ENCODE measurements at regions not wholly inside any gene's neighbourhood (a gene's known extent, or its start where the extent isn't known, plus 50 kb on each side); places are given as distances from the start of the nearest gene placed in this dataset.
A peak's percentile ranks its signal among the peaks of the same experiment; 100 is the strongest.
"Not testable (repeated sequence)": the region's sequence is repeated elsewhere in the genome, so short reads cannot be mapped to it uniquely, and the experiment has no call there.

- H3K9me3 ChIP-seq (ENCODE audit: control insufficient read depth, low read length); H3K27ac ChIP-seq (ENCODE audit: low read length); intact Hi-C loops (cut with DNase I); ATAC-seq; DNase-seq; H3K27me3 ChIP-seq (ENCODE audit: control insufficient read depth, insufficient read depth); H3K4me3 ChIP-seq (ENCODE audit: low read length); H3K4me1 ChIP-seq (ENCODE audit: control insufficient read depth, insufficient read depth, low read length): not testable (repeated sequence)
- WGBS: 79% methylated on average over 2 of the region's 2 CpGs
Measured at GRCh38 chr12:9474197-9474596, 133.5 kb downstream of the KLRB1 start.

GRCh38 chr12:9473638-9474037 lies 134.1 kb downstream of the KLRB1 start:
- DNase-seq; H3K9me3 ChIP-seq (ENCODE audit: control insufficient read depth, low read length); H3K4me1 ChIP-seq (ENCODE audit: control insufficient read depth, insufficient read depth, low read length); intact Hi-C loops (cut with DNase I); H3K27ac ChIP-seq (ENCODE audit: low read length); H3K4me3 ChIP-seq (ENCODE audit: low read length); ATAC-seq; H3K27me3 ChIP-seq (ENCODE audit: control insufficient read depth, insufficient read depth): not testable (repeated sequence)
- WGBS: 91% methylated on average over 1 of the region's 1 CpG

- H3K27ac ChIP-seq (ENCODE audit: low read length); H3K4me3 ChIP-seq (ENCODE audit: low read length); DNase-seq; H3K4me1 ChIP-seq (ENCODE audit: control insufficient read depth, insufficient read depth, low read length); ATAC-seq; H3K27me3 ChIP-seq (ENCODE audit: control insufficient read depth, insufficient read depth); intact Hi-C loops (cut with DNase I); H3K9me3 ChIP-seq (ENCODE audit: control insufficient read depth, low read length): not testable (repeated sequence)
- 98% methylated on average over 8 of the region's 8 CpGs for WGBS
Measured at GRCh38 chr12:9471501-9471900, 136.2 kb downstream of the KLRB1 start.

GRCh38 chr12:9470367-9470766 lies 137.3 kb downstream of the KLRB1 start:
- H3K4me3 ChIP-seq (ENCODE audit: low read length); H3K27ac ChIP-seq (ENCODE audit: low read length); H3K4me1 ChIP-seq (ENCODE audit: control insufficient read depth, insufficient read depth, low read length); H3K27me3 ChIP-seq (ENCODE audit: control insufficient read depth, insufficient read depth); H3K9me3 ChIP-seq (ENCODE audit: control insufficient read depth, low read length); DNase-seq; intact Hi-C loops (cut with DNase I); ATAC-seq: not testable (repeated sequence)
- 88% methylated on average over 1 of the region's 1 CpG for WGBS

GRCh38 chr12:9469956-9470355 lies 137.8 kb downstream of the KLRB1 start:
- not testable (repeated sequence) for H3K9me3 ChIP-seq (ENCODE audit: control insufficient read depth, low read length); DNase-seq; H3K4me1 ChIP-seq (ENCODE audit: control insufficient read depth, insufficient read depth, low read length); ATAC-seq; H3K4me3 ChIP-seq (ENCODE audit: low read length); H3K27me3 ChIP-seq (ENCODE audit: control insufficient read depth, insufficient read depth); H3K27ac ChIP-seq (ENCODE audit: low read length)
- intact Hi-C loops (cut with DNase I): loop anchor here in 2 of 4 donors (5.0 to 10.0 kb wide), 2 partner anchors 135 to 138 kb away; no protein-coding TSS in a partner anchor
- WGBS: 56% methylated on average over 1 of the region's 1 CpG

GRCh38 chr12:9469463-9469862 lies 138.3 kb downstream of the KLRB1 start:
- H3K9me3 ChIP-seq (ENCODE audit: control insufficient read depth, low read length); DNase-seq; H3K27me3 ChIP-seq (ENCODE audit: control insufficient read depth, insufficient read depth); H3K27ac ChIP-seq (ENCODE audit: low read length); H3K4me1 ChIP-seq (ENCODE audit: control insufficient read depth, insufficient read depth, low read length); H3K4me3 ChIP-seq (ENCODE audit: low read length); ATAC-seq: not testable (repeated sequence)
- intact Hi-C loops (cut with DNase I): loop anchor here in 2 of 4 donors (5.0 to 10.0 kb wide), 2 partner anchors 135 to 137 kb away; no protein-coding TSS in a partner anchor
- 86% methylated on average over 2 of the region's 2 CpGs for WGBS

- intact Hi-C loops (cut with DNase I): loop anchor here in 2 of 4 donors (5.0 to 10.0 kb wide), 2 partner anchors 134 to 137 kb away; no protein-coding TSS in a partner anchor
- ATAC-seq: peak in 1 of 2 donors; percentile 60
- H3K27me3 ChIP-seq (ENCODE audit: control insufficient read depth, insufficient read depth): not testable (repeated sequence)
Measured at GRCh38 chr12:9468998-9469397, 138.7 kb downstream of the KLRB1 start.

GRCh38 chr12:9468144-9468543 lies 139.6 kb downstream of the KLRB1 start:
- not testable (repeated sequence) for ATAC-seq; DNase-seq; H3K27ac ChIP-seq (ENCODE audit: low read length); H3K27me3 ChIP-seq (ENCODE audit: control insufficient read depth, insufficient read depth); H3K4me1 ChIP-seq (ENCODE audit: control insufficient read depth, insufficient read depth, low read length); H3K4me3 ChIP-seq (ENCODE audit: low read length); H3K9me3 ChIP-seq (ENCODE audit: control insufficient read depth, low read length)
- WGBS: 89% methylated on average over 1 of the region's 1 CpG
- intact Hi-C loops (cut with DNase I): loop anchor here in 2 of 4 donors (5.0 to 10.0 kb wide), 2 partner anchors 133 to 136 kb away; no protein-coding TSS in a partner anchor

More at GRCh38 chr12:9468998-9469397, 138.7 kb downstream of the KLRB1 start:
- H3K4me3 ChIP-seq (ENCODE audit: low read length); H3K9me3 ChIP-seq (ENCODE audit: control insufficient read depth, low read length); H3K4me1 ChIP-seq (ENCODE audit: control insufficient read depth, insufficient read depth, low read length); H3K27ac ChIP-seq (ENCODE audit: low read length): not testable (repeated sequence)
- peak; percentile 57 to 78 (median 73) for DNase-seq
- WGBS: 32% methylated on average over 6 of the region's 6 CpGs

- Histone ChIP-seq H3K27me3 (ENCODE audit: control insufficient read depth, insufficient read depth) (no peaks in the 10 kb centered on the region), H3K4me3 (ENCODE audit: low read length) (no peak overlapping the region), H3K4me1 (ENCODE audit: control insufficient read depth, insufficient read depth, low read length) (no peaks in the 10 kb centered on the region), H3K9me3 (ENCODE audit: control insufficient read depth, low read length) (no peaks in the 10 kb centered on the region), H3K27ac (ENCODE audit: low read length) (no peak overlapping the region)
- DNase-seq (no peak), ATAC-seq (no peak)
- WGBS: 79% methylated on average over 4 of the region's 4 CpGs
- intact Hi-C loops (cut with DNase I): loop anchor here in 1 of 4 donors (10.0 kb wide), 1 partner anchor 130 kb away; no protein-coding TSS in a partner anchor
Measured at GRCh38 chr12:9464408-9464807, 143.3 kb downstream of the KLRB1 start.

GRCh38 chr12:9455516-9455915 lies 152.2 kb downstream of the KLRB1 start:
- DNase-seq (peak in 2 of 3 donors; percentile 14 to 49), ATAC-seq (peak in 1 of 2 donors; percentile 36)
- H3K4me1 ChIP-seq (ENCODE audit: control insufficient read depth, insufficient read depth, low read length); intact Hi-C loops (cut with DNase I); H3K4me3 ChIP-seq (ENCODE audit: low read length); H3K27ac ChIP-seq (ENCODE audit: low read length); H3K9me3 ChIP-seq (ENCODE audit: control insufficient read depth, low read length); H3K27me3 ChIP-seq (ENCODE audit: control insufficient read depth, insufficient read depth): not testable (repeated sequence)
- 30% methylated on average over 4 of the region's 4 CpGs for WGBS

- H3K27ac ChIP-seq (ENCODE audit: low read length); H3K27me3 ChIP-seq (ENCODE audit: control insufficient read depth, insufficient read depth); H3K9me3 ChIP-seq (ENCODE audit: control insufficient read depth, low read length); DNase-seq; ATAC-seq; intact Hi-C loops (cut with DNase I); H3K4me3 ChIP-seq (ENCODE audit: low read length); H3K4me1 ChIP-seq (ENCODE audit: control insufficient read depth, insufficient read depth, low read length): not testable (repeated sequence)
- WGBS: 95% methylated on average over 2 of the region's 2 CpGs
Measured at GRCh38 chr12:9454021-9454420, 153.7 kb downstream of the KLRB1 start.

GRCh38 chr12:9450127-9450567 lies 157.6 kb downstream of the KLRB1 start:
- H3K27me3 ChIP-seq (ENCODE audit: control insufficient read depth, insufficient read depth); H3K9me3 ChIP-seq (ENCODE audit: control insufficient read depth, low read length); ATAC-seq; H3K4me3 ChIP-seq (ENCODE audit: low read length); intact Hi-C loops (cut with DNase I); H3K27ac ChIP-seq (ENCODE audit: low read length); H3K4me1 ChIP-seq (ENCODE audit: control insufficient read depth, insufficient read depth, low read length): not testable (repeated sequence)
- DNase-seq: peak in 2 of 3 donors; percentile 41 to 61
- WGBS: 92% methylated on average over 19 of the region's 20 CpGs
